ENCODE measurements at regions not wholly inside any gene's neighbourhood (a gene's known extent, or its start where the extent isn't known, plus 50 kb on each side); places are given as distances from the start of the nearest gene placed in this dataset.
A peak's percentile ranks its signal among the peaks of the same experiment; 100 is the strongest.

- DNase-seq, result no peak
These were observed 173.0 kb downstream of the NTMT2 start for GRCh38 chr1:170318736-170319135.

- no peak for DNase-seq
These were observed 175.4 kb downstream of the NTMT2 start for GRCh38 chr1:170321113-170321512.

GRCh38 chr1:170326186-170326585, 180.4 kb downstream of the NTMT2 start:
- DNase-seq, result peak in 1 of 5 experiments; percentile 3

- DNase-seq, result no peak
These were observed 187.0 kb downstream of the NTMT2 start for GRCh38 chr1:170332801-170333200.

- no peak for DNase-seq
These were observed 191.7 kb downstream of the NTMT2 start for GRCh38 chr1:170337413-170337994.

GRCh38 chr1:170339534-170339933, 192.4 kb upstream of the GORAB start:
- DNase-seq, result no peak

GRCh38 chr1:170340308-170340707, 191.7 kb upstream of the GORAB start:
- DNase-seq, result no peak

- DNase-seq, result no peak
These were observed 180.5 kb upstream of the GORAB start for GRCh38 chr1:170351366-170351946.

GRCh38 chr1:170354246-170354645, 177.7 kb upstream of the GORAB start:
- DNase-seq, result no peak

- DNase-seq, result no peak
These were observed 177.3 kb upstream of the GORAB start for GRCh38 chr1:170354690-170355089.

- no peak for DNase-seq
These were observed 176.6 kb upstream of the GORAB start for GRCh38 chr1:170355267-170355801.

GRCh38 chr1:170356585-170356984, 175.4 kb upstream of the GORAB start:
- DNase-seq, result no peak

- no peak for DNase-seq
These were observed 174.2 kb upstream of the GORAB start for GRCh38 chr1:170357750-170358149.

- DNase-seq, result no peak
These were observed 171.4 kb upstream of the GORAB start for GRCh38 chr1:170360601-170361000.

GRCh38 chr1:170365331-170365730, 166.6 kb upstream of the GORAB start:
- no peak for DNase-seq

GRCh38 chr1:170366980-170367379, 165.0 kb upstream of the GORAB start:
- DNase-seq, result no peak

GRCh38 chr1:170367615-170368014, 164.4 kb upstream of the GORAB start:
- no peak for DNase-seq

GRCh38 chr1:170369000-170369399, 163.0 kb upstream of the GORAB start:
- DNase-seq, result no peak

GRCh38 chr1:170369417-170369816, 162.5 kb upstream of the GORAB start:
- DNase-seq, result no peak

GRCh38 chr1:170370087-170370486, 161.9 kb upstream of the GORAB start:
- no peak for DNase-seq

GRCh38 chr1:170375082-170375723, 156.8 kb upstream of the GORAB start:
- no peak for DNase-seq

GRCh38 chr1:170376801-170377385, 155.1 kb upstream of the GORAB start:
- no peak for DNase-seq

- DNase-seq, result no peak
These were observed 154.5 kb upstream of the GORAB start for GRCh38 chr1:170377440-170377839.

Data from T-helper 2 cell (primary cell).